ENCODE measurements at regions not wholly inside any gene's neighbourhood (a gene's known extent, or its start where the extent isn't known, plus 50 kb on each side); places are given as distances from the start of the nearest gene placed in this dataset.

DNA sequence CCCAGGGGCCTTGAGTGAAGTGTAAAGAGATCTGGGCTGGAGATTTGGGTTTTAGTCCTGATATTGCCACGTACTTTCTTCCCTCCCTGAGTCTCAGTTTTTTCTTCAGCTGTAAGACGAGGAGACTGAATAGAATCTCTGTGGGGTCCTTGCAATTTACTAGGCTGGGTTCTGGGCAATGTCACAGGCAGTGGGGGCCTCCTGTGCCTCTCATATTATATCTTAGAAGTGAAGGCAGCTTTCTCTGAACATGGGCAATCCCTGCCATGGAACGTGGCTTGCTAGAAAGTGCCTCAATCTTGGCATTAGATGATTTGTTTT lies 62.0 kb upstream of the PTPRJ start:
- TF ChIP-seq, protein P1, sequence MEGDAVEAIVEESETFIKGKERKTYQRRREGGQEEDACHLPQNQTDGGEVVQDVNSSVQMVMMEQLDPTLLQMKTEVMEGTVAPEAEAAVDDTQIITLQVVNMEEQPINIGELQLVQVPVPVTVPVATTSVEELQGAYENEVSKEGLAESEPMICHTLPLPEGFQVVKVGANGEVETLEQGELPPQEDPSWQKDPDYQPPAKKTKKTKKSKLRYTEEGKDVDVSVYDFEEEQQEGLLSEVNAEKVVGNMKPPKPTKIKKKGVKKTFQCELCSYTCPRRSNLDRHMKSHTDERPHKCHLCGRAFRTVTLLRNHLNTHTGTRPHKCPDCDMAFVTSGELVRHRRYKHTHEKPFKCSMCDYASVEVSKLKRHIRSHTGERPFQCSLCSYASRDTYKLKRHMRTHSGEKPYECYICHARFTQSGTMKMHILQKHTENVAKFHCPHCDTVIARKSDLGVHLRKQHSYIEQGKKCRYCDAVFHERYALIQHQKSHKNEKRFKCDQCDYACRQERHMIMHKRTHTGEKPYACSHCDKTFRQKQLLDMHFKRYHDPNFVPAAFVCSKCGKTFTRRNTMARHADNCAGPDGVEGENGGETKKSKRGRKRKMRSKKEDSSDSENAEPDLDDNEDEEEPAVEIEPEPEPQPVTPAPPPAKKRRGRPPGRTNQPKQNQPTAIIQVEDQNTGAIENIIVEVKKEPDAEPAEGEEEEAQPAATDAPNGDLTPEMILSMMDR (IDR thresholded peaks at IDR 0.05), result no peak
- TF ChIP-seq POLR2A (IDR thresholded peaks at IDR 0.05), result no peak
